ENCODE measurements at regions not wholly inside any gene's neighbourhood (a gene's known extent, or its start where the extent isn't known, plus 50 kb on each side); places are given as distances from the start of the nearest gene placed in this dataset.

DNA sequence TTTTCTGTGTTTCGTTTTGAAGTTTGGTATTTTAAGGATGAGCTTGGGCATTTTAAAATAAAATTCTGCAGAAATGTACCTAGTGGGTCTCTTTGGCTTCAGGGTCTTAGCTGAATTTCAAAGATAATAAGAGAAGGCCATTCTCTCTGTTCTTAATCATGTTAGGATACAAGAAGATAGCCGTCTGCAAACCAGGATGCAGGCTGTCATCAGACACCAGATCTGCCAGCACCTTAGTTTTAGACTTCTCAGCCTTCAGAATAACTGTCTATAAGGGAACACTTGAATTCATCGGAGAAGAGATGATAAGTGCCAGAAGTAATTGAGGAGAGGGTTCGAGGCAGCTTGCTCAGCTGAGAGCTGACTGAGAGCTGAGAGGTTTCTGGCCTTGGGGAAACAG lies 202.1 kb downstream of the REEP3 start:
- H3K4me3 ChIP-seq (ENCODE audit: low read depth, low read length), result no peak overlapping the region
- DNase-seq (ENCODE audit: low read depth), result no peak
- TF ChIP-seq, protein P1, sequence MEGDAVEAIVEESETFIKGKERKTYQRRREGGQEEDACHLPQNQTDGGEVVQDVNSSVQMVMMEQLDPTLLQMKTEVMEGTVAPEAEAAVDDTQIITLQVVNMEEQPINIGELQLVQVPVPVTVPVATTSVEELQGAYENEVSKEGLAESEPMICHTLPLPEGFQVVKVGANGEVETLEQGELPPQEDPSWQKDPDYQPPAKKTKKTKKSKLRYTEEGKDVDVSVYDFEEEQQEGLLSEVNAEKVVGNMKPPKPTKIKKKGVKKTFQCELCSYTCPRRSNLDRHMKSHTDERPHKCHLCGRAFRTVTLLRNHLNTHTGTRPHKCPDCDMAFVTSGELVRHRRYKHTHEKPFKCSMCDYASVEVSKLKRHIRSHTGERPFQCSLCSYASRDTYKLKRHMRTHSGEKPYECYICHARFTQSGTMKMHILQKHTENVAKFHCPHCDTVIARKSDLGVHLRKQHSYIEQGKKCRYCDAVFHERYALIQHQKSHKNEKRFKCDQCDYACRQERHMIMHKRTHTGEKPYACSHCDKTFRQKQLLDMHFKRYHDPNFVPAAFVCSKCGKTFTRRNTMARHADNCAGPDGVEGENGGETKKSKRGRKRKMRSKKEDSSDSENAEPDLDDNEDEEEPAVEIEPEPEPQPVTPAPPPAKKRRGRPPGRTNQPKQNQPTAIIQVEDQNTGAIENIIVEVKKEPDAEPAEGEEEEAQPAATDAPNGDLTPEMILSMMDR (conservative IDR thresholded peaks at IDR 0.05; ENCODE audit: low read depth, low read length), result no peak

DNA sequence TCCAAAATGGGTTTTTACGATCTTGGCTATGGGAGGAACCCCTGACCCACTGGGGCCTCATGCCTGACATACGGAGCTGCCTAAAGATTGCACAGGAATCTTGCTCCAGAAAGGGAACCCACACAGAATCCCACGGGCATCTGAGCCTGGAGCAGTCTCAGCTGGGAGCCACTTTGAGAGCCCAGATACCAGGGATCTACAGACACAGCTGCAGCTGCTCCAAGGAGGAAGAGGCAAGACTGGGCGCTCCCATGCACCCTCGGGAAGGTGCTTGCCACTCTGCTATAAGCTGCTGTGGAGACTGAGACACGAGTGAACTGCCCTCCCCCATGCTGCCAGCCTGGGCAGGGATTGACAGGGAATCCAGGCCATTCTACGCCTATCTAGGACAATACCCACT lies 202.5 kb downstream of the REEP3 start:
- TF ChIP-seq, protein P1 (conservative IDR thresholded peaks at IDR 0.05; ENCODE audit: low read depth, low read length), result no peak

DNA sequence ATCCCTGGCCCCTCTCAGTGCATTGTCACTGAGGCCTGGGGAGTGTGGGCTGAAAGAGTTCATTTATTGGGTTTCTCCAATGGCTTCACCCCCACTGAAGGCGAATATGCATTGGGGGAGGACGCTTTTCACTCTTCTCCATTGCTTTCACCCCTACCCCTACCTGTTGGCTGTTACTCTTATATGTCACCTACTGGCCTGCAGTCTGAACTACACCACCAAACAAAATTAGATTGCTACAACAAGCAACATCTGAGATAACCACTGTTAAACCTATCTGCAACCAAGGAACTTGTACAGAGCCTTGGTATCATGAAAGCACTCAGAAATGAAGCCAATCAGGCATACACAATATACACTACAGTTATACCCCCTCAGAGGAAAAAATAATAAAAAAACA lies 203.7 kb downstream of the REEP3 start:
- no peak overlapping the region for H3K4me3 ChIP-seq (ENCODE audit: low read depth, low read length)
- DNase-seq (ENCODE audit: low read depth), result no peak
- TF ChIP-seq, protein P1 (conservative IDR thresholded peaks at IDR 0.05; ENCODE audit: low read depth, low read length), result peak; percentile 22

More for the DNA sequence above, 202.5 kb downstream of the REEP3 start:
- no peak overlapping the region for H3K4me3 ChIP-seq (ENCODE audit: low read depth, low read length)
- no peak for DNase-seq (ENCODE audit: low read depth)

DNA sequence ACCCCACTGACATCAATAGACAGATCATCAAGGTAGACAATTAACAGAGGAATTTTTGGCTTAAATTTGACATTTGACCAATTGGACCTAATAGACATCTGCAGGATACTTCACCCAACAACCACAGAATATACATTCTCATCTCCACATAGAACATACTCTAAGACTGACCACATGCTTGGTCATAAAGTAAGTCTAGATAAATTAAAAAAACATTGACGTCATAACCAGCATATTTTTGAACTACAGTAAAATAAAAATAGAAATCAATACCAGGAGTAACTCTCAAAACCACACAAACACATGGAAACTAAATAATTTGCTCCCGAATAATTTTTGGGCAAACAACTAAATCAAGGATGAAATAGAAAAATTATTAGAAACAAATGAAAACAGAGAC lies 205.7 kb downstream of the REEP3 start:
- TF ChIP-seq, protein P1 (conservative IDR thresholded peaks at IDR 0.05; ENCODE audit: low read depth, low read length), result no peak
- DNase-seq (ENCODE audit: low read depth), result no peak
- no peak overlapping the region for H3K4me3 ChIP-seq (ENCODE audit: low read depth, low read length)

DNA sequence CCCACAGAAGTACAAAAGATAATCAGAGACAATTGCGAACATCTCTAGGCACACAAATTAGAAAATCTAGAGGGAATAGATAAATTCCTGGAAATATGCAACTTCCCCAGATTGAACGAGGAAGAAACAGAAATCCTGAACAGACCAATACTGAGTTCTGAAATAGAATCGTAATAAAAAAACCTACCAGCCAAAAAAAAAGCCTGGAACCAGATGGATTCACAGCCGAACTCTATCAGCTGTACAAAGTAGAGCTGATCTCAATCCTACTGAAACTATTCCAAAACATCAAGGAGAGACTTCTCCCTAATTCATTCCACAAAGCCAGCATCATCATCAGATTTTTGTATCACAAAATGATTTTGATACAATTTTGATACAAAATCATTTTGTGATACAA lies 206.4 kb downstream of the REEP3 start:
- TF ChIP-seq, protein P1 (conservative IDR thresholded peaks at IDR 0.05; ENCODE audit: low read depth, low read length), result no peak
- no peak overlapping the region for H3K4me3 ChIP-seq (ENCODE audit: low read depth, low read length)
- no peak for DNase-seq (ENCODE audit: low read depth)

DNA sequence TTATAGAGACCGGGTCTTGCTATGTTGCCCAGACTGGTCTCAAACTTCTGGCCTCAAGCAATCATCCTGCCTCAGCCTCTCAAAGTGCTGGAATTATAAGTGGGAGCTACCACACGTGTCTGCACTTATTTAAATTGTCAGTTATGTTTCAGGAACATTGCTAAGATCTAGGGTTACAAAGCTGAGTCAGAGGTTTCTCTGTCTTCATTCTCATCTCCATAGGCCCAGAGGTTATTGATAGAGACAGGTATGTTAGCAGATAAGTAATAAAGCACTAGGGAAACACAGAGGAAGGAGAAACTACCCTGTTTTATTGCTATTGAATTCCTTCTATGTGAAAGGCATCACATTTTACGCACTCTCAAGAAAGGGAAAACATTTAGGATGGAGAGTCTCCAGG lies 214.1 kb downstream of the REEP3 start:
- DNase-seq (ENCODE audit: low read depth), result no peak
- no peak overlapping the region for H3K4me3 ChIP-seq (ENCODE audit: low read depth, low read length)
- TF ChIP-seq, protein P1 (conservative IDR thresholded peaks at IDR 0.05; ENCODE audit: low read depth, low read length), result no peak

DNA sequence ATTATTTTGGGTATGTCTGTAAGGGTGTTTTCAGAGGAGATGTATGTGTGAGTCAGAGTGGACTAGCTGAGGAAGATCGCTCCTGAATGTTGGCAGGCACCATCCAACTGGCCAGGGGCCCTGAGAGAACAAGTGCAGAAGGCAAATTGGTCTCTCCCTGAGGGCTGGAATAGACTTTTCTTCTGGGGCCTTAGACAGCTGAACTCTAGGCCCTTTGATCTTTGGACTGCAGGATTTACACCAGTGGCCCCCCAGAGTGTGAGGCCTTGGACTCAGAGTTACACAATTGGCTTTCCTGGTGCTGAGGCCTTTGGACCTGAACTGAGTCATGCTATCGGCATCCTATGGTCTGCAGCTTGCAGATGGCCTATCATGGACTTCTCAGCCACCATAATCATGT lies 217.2 kb downstream of the REEP3 start:
- DNase-seq (ENCODE audit: low read depth), result peak; percentile 83
- TF ChIP-seq, protein P1 (conservative IDR thresholded peaks at IDR 0.05; ENCODE audit: low read depth, low read length), result no peak
- H3K4me3 ChIP-seq (ENCODE audit: low read depth, low read length), result no peak overlapping the region

All from epithelial cell of proximal tubule (primary cell).